HK-2 (cell line): ENCODE measurements at regions not wholly inside any gene's neighbourhood (a gene's known extent, or its start where the extent isn't known, plus 50 kb on each side); places are given as distances from the start of the nearest gene placed in this dataset.
"Not testable (repeated sequence)": the region's sequence is repeated elsewhere in the genome, so short reads cannot be mapped to it uniquely, and the experiment has no call there.

Experiments
- DNase-seq: peaks from one replicate; pipeline ENCODE4 v3.0.0-alpha.2; 2018; ENCODE audit not compliant: unreplicated experiment

- DNase-seq: no peak
These were observed 75.4 kb upstream of the GDNF start for GRCh38 chr5:37915097-37915736.

GRCh38 chr5:37909610-37910266 is 69.9 kb upstream of the GDNF start:
- DNase-seq: not testable (repeated sequence)

GRCh38 chr5:37906416-37906815 is 66.6 kb upstream of the GDNF start:
- no peak for DNase-seq

- DNase-seq: no peak
These were observed 65.4 kb upstream of the GDNF start for GRCh38 chr5:37905230-37905629.

GRCh38 chr5:37902323-37902722 is 62.5 kb upstream of the GDNF start:
- no peak for DNase-seq

GRCh38 chr5:37900692-37901091 is 60.9 kb upstream of the GDNF start:
- peak; percentile 13 for DNase-seq

- no peak for DNase-seq
These were observed 59.2 kb upstream of the GDNF start for GRCh38 chr5:37899037-37899436.

GRCh38 chr5:37896159-37896558 is 56.3 kb upstream of the GDNF start:
- DNase-seq: no peak

- no peak for DNase-seq
These were observed 53.7 kb upstream of the GDNF start for GRCh38 chr5:37893434-37894134.

- no peak for DNase-seq
These were observed 52.7 kb upstream of the GDNF start for GRCh38 chr5:37892586-37892985.

- DNase-seq: no peak
These were observed 52.0 kb upstream of the GDNF start for GRCh38 chr5:37891832-37892231.

- DNase-seq: peak; percentile 4
These were observed 49.9 kb upstream of the GDNF start for GRCh38 chr5:37889612-37890317.
